Naive B cell (primary cell): ENCODE measurements at regions not wholly inside any gene's neighbourhood (a gene's known extent, or its start where the extent isn't known, plus 50 kb on each side); places are given as distances from the start of the nearest gene placed in this dataset.

Source experiments
- ATAC-seq, 2 donors: fragments of 150-1000 bp; cut with Tn5 transposase; 2 replicates each; pipeline ENCODE4 v1.10.0; 2021; ENCODE audit warnings: low read depth in 2 of 2, mild to moderate bottlenecking in 2 of 2, moderate library complexity in 2 of 2
- DNase-seq: peaks from one replicate; pipeline ENCODE4 v3.0.0; 2022
- H3K27ac Mint-ChIP-seq, 6 donors: one replicate each; pipeline ENCODE4 v1.8.0; 2020 to 2022; ENCODE audit warnings: mild to moderate bottlenecking in 6 of 6, mixed read lengths in 6 of 6, moderate library complexity in 5 of 6, inconsistent platforms in 2 of 6
- H3K27me3 Mint-ChIP-seq, 3 donors: one replicate each; pipeline ENCODE4 v1.8.0; 2021 to 2022; ENCODE audit warnings: mixed read lengths in 3 of 3, mild to moderate bottlenecking in 1 of 3
- H3K36me3 Mint-ChIP-seq, 2 donors: one replicate each; pipeline ENCODE4 v1.8.0; 2020 to 2022; ENCODE audit warnings: mixed read lengths in 2 of 2, inconsistent platforms in 1 of 2, mild to moderate bottlenecking in 1 of 2
- H3K4me1 Mint-ChIP-seq, 3 donors: one replicate each; pipeline ENCODE4 v1.8.0; 2020 to 2022; ENCODE audit warnings: mixed read lengths in 3 of 3, inconsistent platforms in 1 of 3, mild to moderate bottlenecking in 1 of 3, moderate library complexity in 1 of 3
- H3K4me3 Mint-ChIP-seq, 8 donors: one replicate each; pipeline ENCODE4 v1.8.0; 2020 to 2022; ENCODE audit warnings: mild to moderate bottlenecking in 8 of 8, mixed read lengths in 8 of 8, moderate library complexity in 8 of 8, inconsistent platforms in 2 of 8
- H3K9me3 Mint-ChIP-seq, 7 donors: one replicate each; pipeline ENCODE4 v1.8.0; 2020 to 2022; ENCODE audit warnings: mixed read lengths in 7 of 7, mild to moderate bottlenecking in 5 of 7, inconsistent platforms in 2 of 7, moderate library complexity in 1 of 7

DNA sequence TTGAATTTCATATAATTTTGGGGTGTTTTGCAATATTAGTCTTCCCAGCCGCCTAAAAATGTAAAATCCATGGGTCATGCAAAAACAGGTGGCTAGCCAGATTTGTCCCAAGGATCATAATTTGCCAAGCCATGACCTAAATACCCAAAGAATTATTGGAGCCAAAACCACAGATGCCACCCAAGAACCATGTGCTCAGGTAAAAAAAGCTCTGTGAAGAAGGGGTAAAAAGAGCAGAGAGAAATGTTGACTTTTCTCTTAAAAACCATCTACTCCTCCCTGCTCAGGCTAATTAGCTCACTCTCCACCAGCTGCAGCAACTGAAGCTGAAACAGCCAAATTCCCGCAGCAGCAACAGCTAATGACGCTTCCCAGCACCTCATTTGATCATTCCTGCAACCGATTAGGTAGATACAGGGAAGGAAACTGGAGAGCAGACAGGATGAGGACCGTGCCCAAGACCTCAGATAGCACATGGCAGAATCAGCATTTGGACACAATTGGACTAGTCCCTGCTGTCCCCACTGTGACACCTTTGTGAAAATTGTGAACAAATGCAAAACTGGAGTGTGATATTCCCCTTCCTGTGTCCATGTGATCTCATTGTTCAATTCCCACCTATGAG lies 107.9 kb upstream of the NXT1 start:
- DNase-seq (no peak), ATAC-seq (no peak)
- peaks cover 12 to 30% (median 14%) of the 10 kb centered on the region in 7 donors for H3K9me3 Mint-ChIP-seq
- H3K4me3 Mint-ChIP-seq: no peak overlapping the region
- peaks cover 0 to 22% of the 10 kb centered on the region in 2 donors for H3K36me3 Mint-ChIP-seq
- peaks cover 14 to 26% (median 19%) of the 10 kb centered on the region in 3 donors for H3K4me1 Mint-ChIP-seq
- no peak overlapping the region for H3K27ac Mint-ChIP-seq
- peaks cover 20 to 61% (median 43%) of the 10 kb centered on the region in 3 donors for H3K27me3 Mint-ChIP-seq

DNA sequence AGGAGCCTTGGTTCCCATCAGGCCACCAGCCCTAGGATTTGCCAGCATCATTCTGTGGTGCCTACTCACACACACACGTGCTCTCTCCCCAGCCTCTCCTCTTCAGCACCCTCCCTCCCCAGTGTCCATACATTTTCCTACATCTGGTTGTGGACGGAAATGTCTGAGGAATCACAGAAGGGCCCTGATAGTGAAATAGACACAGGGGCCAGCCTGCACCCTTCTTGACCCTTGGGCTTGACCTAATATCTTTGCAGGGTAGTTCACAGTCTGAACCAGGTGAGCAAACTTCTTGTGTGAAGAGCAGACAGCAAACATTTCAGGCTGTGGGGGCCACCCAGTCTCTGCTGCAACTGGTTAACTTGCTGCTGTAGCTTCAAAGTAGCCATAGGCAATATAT lies 108.5 kb upstream of the NXT1 start:
- ATAC-seq (no peak), DNase-seq (no peak)
- peaks cover 14 to 20% (median 18%) of the 10 kb centered on the region in 3 donors for H3K4me1 Mint-ChIP-seq
- H3K27ac Mint-ChIP-seq: no peak overlapping the region
- H3K4me3 Mint-ChIP-seq: no peak overlapping the region
- H3K9me3 Mint-ChIP-seq: peaks cover 13 to 34% (median 19%) of the 10 kb centered on the region in 7 donors
- peaks cover 20 to 66% (median 44%) of the 10 kb centered on the region in 3 donors for H3K27me3 Mint-ChIP-seq
- H3K36me3 Mint-ChIP-seq: peaks cover 0 to 22% of the 10 kb centered on the region in 2 donors

DNA sequence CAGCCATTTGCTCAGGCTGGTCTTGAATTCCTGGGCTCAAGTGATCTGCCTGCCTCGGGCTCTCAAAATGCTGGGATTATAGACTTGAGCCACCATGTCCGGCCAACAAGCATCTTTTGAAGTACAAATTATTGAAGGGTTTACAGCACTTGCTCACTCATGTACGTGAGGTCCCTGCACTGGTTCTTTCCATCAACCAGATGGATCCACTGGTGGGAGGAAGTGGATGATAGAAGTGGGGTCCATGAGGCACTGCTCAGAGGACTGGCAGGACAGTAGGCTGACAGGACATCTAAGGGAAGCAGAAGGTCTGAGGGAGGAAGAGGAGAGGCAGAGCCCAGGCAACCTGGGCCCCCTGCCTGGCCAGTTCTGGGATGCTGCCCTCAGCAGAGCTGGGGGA lies 109.2 kb upstream of the NXT1 start:
- ATAC-seq (no peak), DNase-seq (no peak)
- Mint-ChIP-seq H3K27me3 (peaks cover 20 to 69% (median 44%) of the 10 kb centered on the region in 3 donors), H3K4me1 (peaks cover 11 to 13% (median 11%) of the 10 kb centered on the region in 3 donors), H3K27ac (peak overlapping the region in 1 of 6 donors; percentile 40), H3K9me3 (peaks cover 13 to 36% (median 19%) of the 10 kb centered on the region in 7 donors), H3K36me3 (peaks cover 0 to 22% of the 10 kb centered on the region in 2 donors), H3K4me3 (no peak overlapping the region)

DNA sequence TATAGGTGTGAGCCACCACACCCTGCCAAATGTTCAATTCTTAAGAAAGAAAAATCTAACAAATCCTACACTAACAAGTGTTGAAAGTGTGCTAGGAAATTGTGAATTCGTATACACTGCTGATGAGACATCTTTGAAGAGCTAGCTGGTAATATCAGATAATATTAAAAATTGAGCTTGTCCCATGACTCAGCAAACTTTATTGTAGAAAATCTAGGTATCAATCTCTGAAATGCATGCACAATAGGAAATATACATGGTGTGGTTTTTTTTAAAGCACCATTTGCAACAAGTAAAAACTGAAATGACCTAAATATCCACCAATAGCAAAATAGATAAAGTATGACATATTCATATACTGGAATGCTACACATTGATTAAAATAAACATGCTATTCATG lies 110.1 kb upstream of the NXT1 start:
- peaks cover 0 to 22% of the 10 kb centered on the region in 2 donors for H3K36me3 Mint-ChIP-seq
- no peak for ATAC-seq
- no peak for DNase-seq
- H3K27me3 Mint-ChIP-seq: peaks cover 20 to 70% (median 40%) of the 10 kb centered on the region in 3 donors
- no peak overlapping the region for H3K4me3 Mint-ChIP-seq
- peaks cover 4 to 5% (median 5%) of the 10 kb centered on the region in 3 donors for H3K4me1 Mint-ChIP-seq
- H3K27ac Mint-ChIP-seq: no peak overlapping the region
- peaks cover 11 to 45% (median 19%) of the 10 kb centered on the region in 7 donors for H3K9me3 Mint-ChIP-seq

GRCh38 chr20:23237201-23237600 lies 113.4 kb upstream of the NXT1 start:
- Mint-ChIP-seq H3K27ac (no peak overlapping the region), H3K36me3 (peaks cover 0 to 23% of the 10 kb centered on the region in 2 donors), H3K4me1 (no peaks in the 10 kb centered on the region), H3K9me3 (peaks cover 13 to 63% (median 32%) of the 10 kb centered on the region in 7 donors), H3K27me3 (peaks cover 13 to 51% (median 34%) of the 10 kb centered on the region in 3 donors), H3K4me3 (no peak overlapping the region)
- ATAC-seq: no peak
- no peak for DNase-seq

DNA sequence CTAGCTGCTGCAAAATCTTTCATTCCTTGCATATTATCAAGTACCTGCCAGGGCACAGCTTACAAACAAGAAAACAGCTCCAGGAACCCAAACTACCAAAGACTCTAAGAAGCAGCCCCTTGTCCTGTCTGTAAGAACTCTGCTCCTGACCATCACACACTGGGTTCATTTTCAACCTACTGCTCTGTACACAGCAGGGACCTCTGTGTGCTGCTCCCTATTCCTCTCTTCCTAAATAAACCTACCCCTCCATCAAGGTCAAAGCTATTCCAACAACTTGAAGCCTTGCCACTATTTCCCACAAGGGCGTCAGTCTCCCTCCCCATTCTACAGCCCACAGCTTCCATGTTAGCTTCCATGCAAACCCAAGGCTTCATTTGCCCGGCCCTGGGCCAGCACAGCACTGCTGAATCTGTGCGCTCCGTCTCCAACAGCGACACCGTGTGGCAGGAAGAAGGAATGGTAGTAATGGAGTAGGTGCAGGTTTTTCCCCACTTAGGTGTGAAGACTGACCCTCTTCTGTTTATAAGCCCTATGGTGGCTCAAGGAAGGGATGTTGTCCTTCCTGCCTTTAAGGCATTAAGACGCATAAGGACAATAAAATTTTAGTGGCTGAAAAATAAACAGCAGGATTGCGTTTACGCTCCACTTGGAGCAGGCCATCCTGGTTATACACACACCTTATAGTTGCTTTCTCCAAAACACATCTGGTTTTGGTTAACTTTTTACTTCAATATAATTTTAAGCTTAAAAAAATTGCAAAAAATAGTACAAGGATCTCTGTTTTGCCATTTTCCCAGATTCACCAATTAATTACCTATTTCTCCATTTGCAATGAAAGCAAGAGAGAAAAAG lies 115.2 kb upstream of the NXT1 start:
- H3K36me3 Mint-ChIP-seq: peaks cover 0 to 32% of the 10 kb centered on the region in 2 donors
- ATAC-seq (no peak), DNase-seq (no peak)
- no peak overlapping the region for H3K27ac Mint-ChIP-seq
- H3K4me3 Mint-ChIP-seq: no peak overlapping the region
- peaks cover 21 to 71% (median 32%) of the 10 kb centered on the region in 7 donors for H3K9me3 Mint-ChIP-seq
- peaks cover 0 to 8% (median 0%) of the 10 kb centered on the region in 3 donors for H3K4me1 Mint-ChIP-seq
- H3K27me3 Mint-ChIP-seq: peaks cover 12 to 46% (median 37%) of the 10 kb centered on the region in 3 donors

DNA sequence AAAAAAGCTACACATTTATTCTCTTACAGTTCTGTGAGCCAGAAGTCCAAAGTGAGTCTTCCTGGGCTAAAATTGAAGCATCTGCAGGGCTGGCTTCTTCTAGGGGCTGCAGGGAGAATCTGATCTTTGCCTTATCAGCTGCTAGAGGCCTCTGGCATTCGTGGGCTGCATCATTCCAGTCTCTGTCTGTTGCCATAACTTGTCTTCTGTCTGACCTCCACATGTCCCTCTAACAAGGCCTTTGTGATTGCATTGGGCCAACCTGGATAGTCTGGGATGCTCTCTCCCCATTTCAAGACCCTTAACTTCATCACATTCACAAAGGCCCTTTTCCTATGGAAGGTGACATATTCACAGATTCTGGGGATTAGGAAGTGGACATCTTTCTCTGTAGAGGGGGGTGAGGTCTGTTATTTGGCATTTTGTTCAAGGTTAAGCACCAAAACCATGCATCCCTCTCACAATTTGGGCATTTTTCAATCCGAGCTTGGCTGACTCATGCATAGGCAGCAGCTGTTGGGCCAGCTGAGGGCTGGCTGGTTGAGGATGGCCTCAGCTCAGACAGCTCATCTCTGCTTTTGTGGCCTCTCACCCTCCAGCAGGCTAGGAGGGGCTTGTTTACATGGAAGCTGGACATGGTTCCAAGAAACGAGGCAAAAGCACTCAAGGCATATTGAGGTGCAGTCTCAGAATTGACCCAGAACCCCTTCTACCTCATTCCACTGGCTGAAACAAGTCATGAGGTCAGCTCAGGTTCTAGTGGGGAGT lies 116.1 kb upstream of the NXT1 start:
- Mint-ChIP-seq H3K4me1 (peaks cover 0 to 8% (median 0%) of the 10 kb centered on the region in 3 donors), H3K27me3 (peaks cover 7 to 45% (median 39%) of the 10 kb centered on the region in 3 donors), H3K27ac (no peak overlapping the region), H3K36me3 (peaks cover 0 to 28% of the 10 kb centered on the region in 2 donors), H3K9me3 (peaks cover 18 to 65% (median 30%) of the 10 kb centered on the region in 7 donors), H3K4me3 (no peak overlapping the region)
- DNase-seq: no peak
- ATAC-seq: no peak

DNA sequence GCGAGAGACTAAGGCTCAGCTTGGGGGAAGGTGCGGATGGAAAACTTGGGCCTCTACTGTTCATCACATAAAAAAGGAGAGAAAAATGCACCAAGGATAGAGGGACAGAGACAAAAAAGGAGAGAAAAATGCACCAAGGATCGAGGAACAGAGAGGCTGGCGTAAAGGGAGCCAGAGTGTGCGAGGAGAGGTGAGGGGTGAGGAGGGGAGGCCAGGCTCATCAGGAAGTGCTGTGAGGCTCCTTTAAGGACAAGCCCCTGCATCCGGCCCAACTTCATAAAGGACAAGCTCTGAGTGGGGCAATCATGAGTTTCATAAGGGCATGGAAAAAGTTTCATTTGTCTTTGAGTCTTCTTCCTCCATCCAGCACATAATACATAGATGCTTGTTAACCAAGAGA lies 117.2 kb upstream of the NXT1 start:
- ATAC-seq (no peak), DNase-seq (no peak)
- H3K4me3 Mint-ChIP-seq: no peak overlapping the region
- peaks cover 4 to 33% (median 28%) of the 10 kb centered on the region in 3 donors for H3K27me3 Mint-ChIP-seq
- H3K36me3 Mint-ChIP-seq: peaks cover 0 to 17% of the 10 kb centered on the region in 2 donors
- H3K4me1 Mint-ChIP-seq: peaks cover 0 to 8% (median 0%) of the 10 kb centered on the region in 3 donors
- no peak overlapping the region for H3K27ac Mint-ChIP-seq
- peaks cover 11 to 54% (median 20%) of the 10 kb centered on the region in 7 donors for H3K9me3 Mint-ChIP-seq

GRCh38 chr20:23232679-23233308 lies 117.8 kb upstream of the NXT1 start:
- Mint-ChIP-seq H3K36me3 (peaks cover 0 to 11% of the 10 kb centered on the region in 2 donors), H3K27me3 (peaks cover 4 to 28% (median 25%) of the 10 kb centered on the region in 3 donors), H3K4me1 (peaks cover 0 to 8% (median 0%) of the 10 kb centered on the region in 3 donors), H3K9me3 (peaks cover 10 to 48% (median 18%) of the 10 kb centered on the region in 7 donors), H3K4me3 (no peak overlapping the region), H3K27ac (no peak overlapping the region)
- DNase-seq (no peak), ATAC-seq (no peak)

DNA sequence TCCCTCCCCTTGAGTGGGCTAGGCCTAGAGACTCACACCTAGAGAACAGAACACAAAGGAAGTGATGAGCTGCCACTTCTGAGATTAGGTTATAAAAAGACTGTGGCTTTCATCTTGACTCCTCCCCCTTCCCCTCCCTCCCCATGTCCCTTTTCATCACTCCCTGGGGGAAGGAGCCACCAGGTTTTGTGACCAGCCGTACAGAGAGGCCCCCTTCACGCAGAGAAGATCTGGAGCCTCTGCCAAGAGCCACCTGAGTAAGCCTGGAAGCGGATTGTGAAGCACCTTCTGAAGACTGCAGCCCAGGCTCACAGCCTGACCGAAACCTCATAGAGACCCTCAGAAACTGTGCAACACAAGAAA lies 118.4 kb upstream of the NXT1 start:
- Mint-ChIP-seq H3K27ac (no peak overlapping the region), H3K4me3 (no peak overlapping the region), H3K36me3 (peaks cover 0 to 10% of the 10 kb centered on the region in 2 donors), H3K27me3 (peaks cover 4 to 27% (median 22%) of the 10 kb centered on the region in 3 donors), H3K4me1 (peaks cover 0 to 8% (median 0%) of the 10 kb centered on the region in 3 donors), H3K9me3 (peaks cover 6 to 42% (median 15%) of the 10 kb centered on the region in 7 donors)
- ATAC-seq: no peak
- DNase-seq: no peak

GRCh38 chr20:23231561-23232218 lies 118.9 kb upstream of the NXT1 start:
- no peak overlapping the region for H3K27ac Mint-ChIP-seq

DNA sequence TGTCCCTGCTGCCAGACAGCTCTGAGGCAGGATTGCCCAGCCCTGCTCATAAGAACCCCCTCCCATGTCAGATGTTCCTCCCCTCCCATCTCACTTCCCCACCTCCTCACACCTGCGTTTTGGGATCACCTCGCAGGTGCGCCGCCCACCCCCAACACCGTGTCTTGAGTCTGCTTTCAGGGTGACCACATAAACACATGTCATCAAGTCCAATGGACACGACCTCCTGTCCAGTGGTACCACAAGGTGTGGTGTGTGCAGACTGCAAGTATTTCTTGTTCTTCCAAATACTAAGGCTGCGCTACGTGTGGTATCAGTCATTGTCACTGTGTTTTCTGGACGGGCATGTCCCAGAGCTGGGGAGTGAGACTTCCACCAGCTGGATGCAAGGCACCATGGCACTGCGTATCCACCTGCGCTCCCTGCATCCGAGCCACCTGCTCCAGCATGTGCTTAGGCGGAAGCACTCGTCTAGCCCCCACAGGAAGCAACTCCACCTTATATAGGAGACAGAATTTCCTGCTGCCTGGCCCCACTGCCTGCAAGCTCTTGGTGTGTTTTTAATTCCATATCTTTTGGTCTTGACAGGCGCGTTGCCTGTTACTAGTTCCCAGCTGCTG lies 119.7 kb upstream of the NXT1 start:
- ATAC-seq (no peak), DNase-seq (no peak)
- no peak overlapping the region for H3K4me3 Mint-ChIP-seq
- H3K4me1 Mint-ChIP-seq: peaks cover 0 to 8% (median 0%) of the 10 kb centered on the region in 3 donors
- peaks cover 8 to 27% (median 21%) of the 10 kb centered on the region in 3 donors for H3K27me3 Mint-ChIP-seq
- peaks cover 6 to 29% (median 15%) of the 10 kb centered on the region in 7 donors for H3K9me3 Mint-ChIP-seq
- no peak overlapping the region for H3K27ac Mint-ChIP-seq
- peaks cover 0 to 10% of the 10 kb centered on the region in 2 donors for H3K36me3 Mint-ChIP-seq

More at GRCh38 chr20:23231561-23232218, 118.9 kb upstream of the NXT1 start:
- Mint-ChIP-seq H3K36me3 (peaks cover 0 to 10% of the 10 kb centered on the region in 2 donors), H3K27me3 (peaks cover 4 to 27% (median 21%) of the 10 kb centered on the region in 3 donors), H3K9me3 (peaks cover 6 to 37% (median 15%) of the 10 kb centered on the region in 7 donors), H3K4me1 (peaks cover 0 to 8% (median 0%) of the 10 kb centered on the region in 3 donors), H3K4me3 (no peak overlapping the region)
- ATAC-seq (no peak), DNase-seq (no peak)
